K562 (cell line): ENCODE measurements at regions not wholly inside any gene's neighbourhood (a gene's known extent, or its start where the extent isn't known, plus 50 kb on each side); places are given as distances from the start of the nearest gene placed in this dataset.
A peak's percentile ranks its signal among the peaks of the same experiment; 100 is the strongest.

ENCODE experiments used
- GATAD2B ChIP-seq: fragments of 450-650 bp; IDR thresholded peaks from 2 replicates; pipeline ENCODE4 v1.6.1; 2017; ENCODE audit warnings: mild to moderate bottlenecking, borderline replicate concordance
- IFI16 ChIP-seq: fragments of 250-450 bp; sonication (Bioruptor Pico); IDR thresholded peaks from 2 replicates; pipeline ENCODE4 v2.1.2; 2022; ENCODE audit warnings: mild to moderate bottlenecking, inconsistent platforms
- MTA1 ChIP-seq: fragments of 450-650 bp; IDR thresholded peaks from 2 replicates; pipeline ENCODE4 v1.6.1; 2017; ENCODE audit warnings: borderline replicate concordance
- MYC ChIP-seq, 2 experiments: fragments of 250-450 bp in 1 of 2; sonication (Bioruptor Pico) in 1 of 2; IDR thresholded peaks; 2 replicates each; pipeline versions ENCODE4 v1.5.1 to v1.6.1; 2012 to 2021; ENCODE audit warnings: low read depth in 2 of 2, borderline replicate concordance in 1 of 2, improper control_type of control experiment in 1 of 2, low read length in 1 of 2, mild to moderate bottlenecking in 1 of 2, moderate library complexity in 1 of 2
- REST ChIP-seq, 2 experiments: fragments of 450-650 bp; formaldehyde crosslinking in 1 of 2; IDR thresholded peaks; 2 replicates each; pipeline versions ENCODE4 v1.4.0 to v1.6.1; 2014 to 2020; ENCODE audit warnings: mild to moderate bottlenecking in 2 of 2, borderline replicate concordance in 1 of 2, low read depth in 1 of 2
- RNF2 ChIP-seq: sonication (generic); IDR thresholded peaks from 2 replicates; pipeline ENCODE4 v1.6.1; 2016
- SRSF3 ChIP-seq: fragments of 200-400 bp; formaldehyde crosslinking; IDR thresholded peaks from 2 replicates; pipeline ENCODE4 v1.6.1; 2016; ENCODE audit warnings: mild to moderate bottlenecking, low read length, moderate library complexity; ENCODE audit not compliant: insufficient read depth
- USF2 ChIP-seq: sonication (generic); formaldehyde crosslinking; IDR thresholded peaks from 2 replicates; pipeline ENCODE4 v1.5.0; 2020; ENCODE audit warnings: missing genetic modification reagents
- ZNF436 ChIP-seq: fragments of 250-450, 450-650 bp; sonication (Bioruptor Pico); formaldehyde crosslinking; IDR thresholded peaks from 2 replicates; pipeline ENCODE4 v1.7.0; 2020; ENCODE audit warnings: mild to moderate bottlenecking
- ZNF592 ChIP-seq: fragments of 450-650 bp; IDR thresholded peaks from 2 replicates; pipeline ENCODE4 v1.6.1; 2017; ENCODE audit warnings: antibody characterized with exemption, mild to moderate bottlenecking
- TF ChIP-seq, protein P1 (sequence below): fragments of 250-450 bp; sonication (Bioruptor Pico); IDR thresholded peaks from 2 replicates; pipeline ENCODE4 v1.8.0; 2022; ENCODE audit warnings: moderate library complexity, mild to moderate bottlenecking, inconsistent platforms

DNA sequence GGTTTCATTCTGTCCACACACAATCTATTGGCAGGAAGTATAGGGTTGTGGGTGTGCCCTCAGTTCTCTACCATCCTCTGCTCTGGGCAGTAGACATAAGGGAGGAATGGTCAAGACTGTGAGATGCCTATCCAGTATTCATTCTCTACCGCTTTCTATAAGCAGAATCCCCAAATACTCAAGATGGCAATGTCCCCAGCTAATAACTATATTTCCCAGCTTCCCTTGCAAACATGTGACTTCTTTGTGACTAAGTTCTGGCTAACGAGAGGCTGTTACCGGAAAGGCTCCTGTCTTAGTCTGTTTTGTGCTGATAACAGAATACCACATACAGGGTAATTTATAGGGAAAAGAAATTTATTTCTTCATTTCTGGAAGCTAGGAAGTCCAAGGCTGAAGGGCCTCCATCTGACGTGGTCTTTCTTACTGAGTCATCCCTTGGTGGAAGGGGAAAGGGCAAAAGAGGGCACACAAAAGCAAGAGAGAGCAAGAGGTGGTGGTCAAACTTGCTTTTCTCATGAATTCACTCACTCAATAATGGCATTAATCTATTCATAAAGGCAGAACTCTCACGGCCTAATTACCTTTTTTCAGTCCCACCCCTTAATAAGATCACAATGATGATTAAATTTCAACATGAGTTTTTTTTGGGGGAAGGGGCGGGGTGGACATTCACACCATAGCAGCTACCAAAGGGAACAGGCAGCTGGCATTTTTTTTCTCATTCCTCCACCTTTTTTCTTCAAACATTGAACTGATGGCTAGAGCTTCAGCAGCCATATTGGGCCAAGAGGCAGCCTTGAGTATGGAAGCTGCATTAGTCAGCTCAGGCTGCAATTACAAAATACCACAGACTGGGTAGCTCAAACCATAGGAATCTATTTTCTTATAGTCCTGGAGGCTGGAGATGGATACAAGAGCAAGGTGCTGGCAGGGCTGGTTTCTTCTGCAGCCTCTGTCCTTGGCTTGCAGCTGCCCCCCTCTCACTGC, 109.7 kb upstream of the OR9Q1 start (continued):
- TF ChIP-seq ZNF592 (peak; percentile 93), SRSF3 (no peak), USF2 (CRISPR knock-in tag) (no peak), ZNF436 (CRISPR knock-in tag) (no peak), MYC (IDR thresholded peaks at IDR 0.05; ENCODE audit: low read depth, low read length) (no peak), MYC (CRISPR knock-in tag; IDR thresholded peaks at IDR 0.05; ENCODE audit: borderline replicate concordance, low read depth) (no peak), IFI16 (no peak), RNF2 (no peak), MTA1 (no peak), REST (IDR thresholded peaks at IDR 0.05; ENCODE audit: borderline replicate concordance) (no peak), REST (CRISPR knock-in tag; IDR thresholded peaks at IDR 0.05; ENCODE audit: low read depth) (no peak), GATAD2B (no peak)
- TF ChIP-seq, protein P1, sequence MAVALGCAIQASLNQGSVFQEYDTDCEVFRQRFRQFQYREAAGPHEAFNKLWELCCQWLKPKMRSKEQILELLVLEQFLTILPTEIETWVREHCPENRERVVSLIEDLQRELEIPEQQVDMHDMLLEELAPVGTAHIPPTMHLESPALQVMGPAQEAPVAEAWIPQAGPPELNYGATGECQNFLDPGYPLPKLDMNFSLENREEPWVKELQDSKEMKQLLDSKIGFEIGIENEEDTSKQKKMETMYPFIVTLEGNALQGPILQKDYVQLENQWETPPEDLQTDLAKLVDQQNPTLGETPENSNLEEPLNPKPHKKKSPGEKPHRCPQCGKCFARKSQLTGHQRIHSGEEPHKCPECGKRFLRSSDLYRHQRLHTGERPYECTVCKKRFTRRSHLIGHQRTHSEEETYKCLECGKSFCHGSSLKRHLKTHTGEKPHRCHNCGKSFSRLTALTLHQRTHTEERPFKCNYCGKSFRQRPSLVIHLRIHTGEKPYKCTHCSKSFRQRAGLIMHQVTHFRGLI: no peak
